ENCODE measurements at regions not wholly inside any gene's neighbourhood (a gene's known extent, or its start where the extent isn't known, plus 50 kb on each side); places are given as distances from the start of the nearest gene placed in this dataset.

DNA sequence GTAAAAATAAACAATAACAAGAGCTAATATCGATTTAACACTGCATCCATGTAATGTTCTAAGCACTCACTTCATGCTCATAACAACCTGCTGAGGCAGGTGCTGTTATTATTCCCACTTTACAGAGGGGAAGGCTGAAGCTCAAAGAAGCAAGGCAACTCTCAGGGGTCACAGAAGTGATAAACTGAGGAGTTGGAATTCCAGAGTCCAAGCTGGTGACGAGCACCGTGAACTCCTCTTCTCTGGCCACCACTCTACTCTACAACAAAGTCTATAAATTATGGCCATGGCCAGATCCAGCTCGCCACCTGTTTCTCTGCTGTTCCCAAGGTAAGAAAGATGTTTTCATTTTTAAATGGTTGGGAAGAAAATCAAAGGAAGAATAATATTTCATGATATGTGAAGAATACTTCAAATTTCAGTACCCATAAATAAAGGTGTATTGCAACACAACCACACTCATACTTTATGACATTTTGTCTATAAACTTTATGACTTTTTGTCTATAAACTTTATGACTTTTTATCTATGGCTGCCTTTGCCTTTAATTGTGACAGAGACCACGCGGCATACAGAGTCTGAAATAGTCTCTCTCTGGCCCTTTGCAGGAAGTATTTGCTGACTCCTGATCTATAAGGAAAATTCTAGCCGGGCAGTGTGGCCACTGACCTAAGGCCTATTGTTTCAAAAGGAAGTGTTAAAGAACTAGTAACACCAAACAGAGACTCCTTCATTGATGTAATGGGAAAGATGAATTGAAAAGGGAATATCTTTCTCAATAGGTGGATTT lies 113.2 kb upstream of the KCNG1 start:
- Histone ChIP-seq H3K4me3 (replicated peaks in 1 of 4; ENCODE audit: control extremely low read depth in 1 of 4, insufficient read depth in 1 of 4, low read depth in 3 of 4, low read length in 4 of 4) (no peak overlapping the region), H2AFZ (ENCODE audit: low read length) (no peak overlapping the region), H4K20me1 (ENCODE audit: control insufficient read depth, extremely low read depth, insufficient read depth, low read length) (no peaks in the 10 kb centered on the region), H3K9ac (ENCODE audit: insufficient read depth, low read length) (no peak overlapping the region), H3K9me3 (ENCODE audit: control insufficient read depth, insufficient read depth, low read depth, low read length) (no peaks in the 10 kb centered on the region), H3K79me2 (ENCODE audit: control insufficient read depth, insufficient read depth, low read length) (no peaks in the 10 kb centered on the region), H3K4me1 (ENCODE audit: control insufficient read depth, extremely low read depth, insufficient read depth, low read length) (no peaks in the 10 kb centered on the region), H3K4me2 (ENCODE audit: extremely low read depth, insufficient read depth, low read length) (no peak overlapping the region), H3K27me3 (ENCODE audit: control insufficient read depth, insufficient read depth, low read length) (no peaks in the 10 kb centered on the region), H3K27ac (ENCODE audit: insufficient read depth, low read length) (no peak overlapping the region), H3K36me3 (ENCODE audit: control insufficient read depth, insufficient read depth, low read length) (no peaks in the 10 kb centered on the region)
- TF ChIP-seq, protein P1, sequence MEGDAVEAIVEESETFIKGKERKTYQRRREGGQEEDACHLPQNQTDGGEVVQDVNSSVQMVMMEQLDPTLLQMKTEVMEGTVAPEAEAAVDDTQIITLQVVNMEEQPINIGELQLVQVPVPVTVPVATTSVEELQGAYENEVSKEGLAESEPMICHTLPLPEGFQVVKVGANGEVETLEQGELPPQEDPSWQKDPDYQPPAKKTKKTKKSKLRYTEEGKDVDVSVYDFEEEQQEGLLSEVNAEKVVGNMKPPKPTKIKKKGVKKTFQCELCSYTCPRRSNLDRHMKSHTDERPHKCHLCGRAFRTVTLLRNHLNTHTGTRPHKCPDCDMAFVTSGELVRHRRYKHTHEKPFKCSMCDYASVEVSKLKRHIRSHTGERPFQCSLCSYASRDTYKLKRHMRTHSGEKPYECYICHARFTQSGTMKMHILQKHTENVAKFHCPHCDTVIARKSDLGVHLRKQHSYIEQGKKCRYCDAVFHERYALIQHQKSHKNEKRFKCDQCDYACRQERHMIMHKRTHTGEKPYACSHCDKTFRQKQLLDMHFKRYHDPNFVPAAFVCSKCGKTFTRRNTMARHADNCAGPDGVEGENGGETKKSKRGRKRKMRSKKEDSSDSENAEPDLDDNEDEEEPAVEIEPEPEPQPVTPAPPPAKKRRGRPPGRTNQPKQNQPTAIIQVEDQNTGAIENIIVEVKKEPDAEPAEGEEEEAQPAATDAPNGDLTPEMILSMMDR (conservative IDR thresholded peaks at IDR 0.05 in 1 of 2, IDR thresholded peaks at IDR 0.05 in 1 of 2; ENCODE audit: low read depth in 1 of 2, low read length in 2 of 2), result no peak
- no peak for TF ChIP-seq EZH2 (IDR thresholded peaks at IDR 0.05; ENCODE audit: low read length, missing control alignments)
- no peak for DNase-seq (ENCODE audit: low read depth in 2 of 2)

DNA sequence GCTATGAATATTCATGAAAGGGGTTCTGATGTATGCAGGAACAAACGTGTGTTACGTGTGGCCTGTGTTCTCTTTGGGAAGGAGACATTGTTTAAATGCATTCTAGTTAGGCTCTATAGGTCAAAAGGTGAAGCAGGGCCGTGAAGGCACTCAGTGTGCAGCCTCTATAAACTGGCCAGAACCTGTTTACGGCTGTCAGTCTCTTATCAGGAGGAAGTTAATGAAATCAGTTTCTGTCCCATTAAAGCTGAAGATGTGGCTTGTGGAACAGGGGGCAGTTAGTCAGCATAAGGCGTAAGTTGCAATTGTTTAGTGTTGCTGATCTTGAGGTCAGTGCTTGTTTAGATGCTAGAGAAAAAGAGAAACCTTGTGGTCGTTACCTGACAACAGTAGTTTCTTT lies 111.5 kb upstream of the KCNG1 start:
- no peaks in the 10 kb centered on the region for H3K27me3 ChIP-seq (ENCODE audit: control insufficient read depth, insufficient read depth, low read length)
- no peaks in the 10 kb centered on the region for H3K9me3 ChIP-seq (ENCODE audit: control insufficient read depth, insufficient read depth, low read depth, low read length)
- H3K9ac ChIP-seq (ENCODE audit: insufficient read depth, low read length), result no peak overlapping the region
- no peak overlapping the region for H3K4me3 ChIP-seq (replicated peaks in 1 of 4; ENCODE audit: control extremely low read depth in 1 of 4, insufficient read depth in 1 of 4, low read depth in 3 of 4, low read length in 4 of 4)
- no peak overlapping the region for H2AFZ ChIP-seq (ENCODE audit: low read length)
- no peak for TF ChIP-seq EZH2 (IDR thresholded peaks at IDR 0.05; ENCODE audit: low read length, missing control alignments)
- TF ChIP-seq, protein P1 (conservative IDR thresholded peaks at IDR 0.05 in 1 of 2, IDR thresholded peaks at IDR 0.05 in 1 of 2; ENCODE audit: low read depth in 1 of 2, low read length in 2 of 2), result no peak
- H4K20me1 ChIP-seq (ENCODE audit: control insufficient read depth, extremely low read depth, insufficient read depth, low read length), result no peaks in the 10 kb centered on the region
- no peaks in the 10 kb centered on the region for H3K4me1 ChIP-seq (ENCODE audit: control insufficient read depth, extremely low read depth, insufficient read depth, low read length)
- no peak for DNase-seq (ENCODE audit: low read depth in 2 of 2)
- H3K4me2 ChIP-seq (ENCODE audit: extremely low read depth, insufficient read depth, low read length), result no peak overlapping the region
- H3K36me3 ChIP-seq (ENCODE audit: control insufficient read depth, insufficient read depth, low read length), result no peaks in the 10 kb centered on the region
- no peaks in the 10 kb centered on the region for H3K79me2 ChIP-seq (ENCODE audit: control insufficient read depth, insufficient read depth, low read length)
- H3K27ac ChIP-seq (ENCODE audit: insufficient read depth, low read length), result no peak overlapping the region

DNA sequence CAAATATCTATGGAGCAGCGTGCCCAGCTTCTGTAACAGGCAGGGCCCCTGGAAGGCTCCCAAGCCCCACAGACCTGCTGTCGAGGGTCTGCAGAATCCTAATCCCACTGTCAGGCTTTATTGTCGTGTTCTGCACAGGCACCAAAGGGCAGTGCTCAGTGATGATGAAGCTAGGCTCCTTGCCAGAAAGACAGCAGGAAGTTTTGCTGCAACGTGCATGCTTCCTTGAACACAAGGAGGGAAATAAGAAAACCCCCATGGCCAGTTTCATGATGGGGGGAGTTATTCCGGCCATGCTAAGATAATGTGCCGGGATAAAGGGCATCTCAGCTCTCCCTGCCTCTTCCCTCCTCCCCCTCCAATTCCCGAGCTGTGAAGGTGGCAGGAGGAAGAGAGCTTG lies 109.4 kb upstream of the KCNG1 start:
- no peaks in the 10 kb centered on the region for H3K36me3 ChIP-seq (ENCODE audit: control insufficient read depth, insufficient read depth, low read length)
- H3K27ac ChIP-seq (ENCODE audit: insufficient read depth, low read length), result no peak overlapping the region
- TF ChIP-seq, protein P1 (conservative IDR thresholded peaks at IDR 0.05 in 1 of 2, IDR thresholded peaks at IDR 0.05 in 1 of 2; ENCODE audit: low read depth in 1 of 2, low read length in 2 of 2), result no peak
- TF ChIP-seq EZH2 (IDR thresholded peaks at IDR 0.05; ENCODE audit: low read length, missing control alignments), result no peak
- no peak overlapping the region for H2AFZ ChIP-seq (ENCODE audit: low read length)
- no peak overlapping the region for H3K9ac ChIP-seq (ENCODE audit: insufficient read depth, low read length)
- peaks cover 2% of the 10 kb centered on the region for H3K4me1 ChIP-seq (ENCODE audit: control insufficient read depth, extremely low read depth, insufficient read depth, low read length)
- H3K4me2 ChIP-seq (ENCODE audit: extremely low read depth, insufficient read depth, low read length), result no peak overlapping the region
- DNase-seq (ENCODE audit: low read depth in 2 of 2), result peak in 1 of 2 donors; percentile 9
- H3K9me3 ChIP-seq (ENCODE audit: control insufficient read depth, insufficient read depth, low read depth, low read length), result no peaks in the 10 kb centered on the region
- H3K4me3 ChIP-seq (replicated peaks in 1 of 4; ENCODE audit: control extremely low read depth in 1 of 4, insufficient read depth in 1 of 4, low read depth in 3 of 4, low read length in 4 of 4), result no peak overlapping the region
- H3K27me3 ChIP-seq (ENCODE audit: control insufficient read depth, insufficient read depth, low read length), result no peaks in the 10 kb centered on the region
- H4K20me1 ChIP-seq (ENCODE audit: control insufficient read depth, extremely low read depth, insufficient read depth, low read length), result no peaks in the 10 kb centered on the region
- H3K79me2 ChIP-seq (ENCODE audit: control insufficient read depth, insufficient read depth, low read length), result no peaks in the 10 kb centered on the region

Measured in fibroblast of lung (primary cell).